ENCODE measurements at regions not wholly inside any gene's neighbourhood (a gene's known extent, or its start where the extent isn't known, plus 50 kb on each side); places are given as distances from the start of the nearest gene placed in this dataset.

- no peak for DNase-seq (ENCODE audit: low read depth)
- Histone ChIP-seq H3K36me3 (ENCODE audit: control insufficient read depth, insufficient read depth, low read length) (no peaks in the 10 kb centered on the region), H3K27me3 (ENCODE audit: control insufficient read depth, insufficient read depth, low read length) (no peaks in the 10 kb centered on the region), H3K4me3 (ENCODE audit: low read depth, low read length) (no peak overlapping the region)
- no peak for FAIRE-seq
- no peak for TF ChIP-seq CTCF (IDR thresholded peaks at IDR 0.05; ENCODE audit: insufficient read depth, low read length, severe bottlenecking)
Observed at GRCh38 chr3:163753033-163753432, 1325.3 kb downstream of the SI start.

DNA sequence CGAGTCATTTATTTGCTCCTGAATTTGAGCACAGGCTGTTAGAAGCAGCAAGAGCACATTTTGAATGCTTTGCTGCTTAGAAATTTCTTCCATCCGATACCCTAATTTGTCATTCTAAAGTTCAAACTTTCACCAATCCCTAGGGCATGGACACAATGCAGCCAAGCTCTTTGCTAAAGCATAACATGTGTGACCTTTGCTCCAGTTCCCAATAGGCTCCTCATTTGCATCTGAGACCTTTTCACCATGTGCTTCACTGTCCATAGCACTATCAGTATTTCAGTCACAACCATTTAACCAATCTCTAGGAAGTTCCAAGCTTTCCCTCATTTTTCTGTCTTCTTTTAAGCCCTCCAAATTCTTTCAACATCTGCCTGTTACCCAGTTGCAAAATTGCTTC, 1333.1 kb downstream of the SI start:
- DNase-seq (ENCODE audit: low read depth), result no peak
- no peaks in the 10 kb centered on the region for H3K27me3 ChIP-seq (ENCODE audit: control insufficient read depth, insufficient read depth, low read length)
- no peak for FAIRE-seq
- no peak for TF ChIP-seq CTCF (IDR thresholded peaks at IDR 0.05; ENCODE audit: insufficient read depth, low read length, severe bottlenecking)
- H3K4me3 ChIP-seq (ENCODE audit: low read depth, low read length), result no peak overlapping the region
- no peaks in the 10 kb centered on the region for H3K36me3 ChIP-seq (ENCODE audit: control insufficient read depth, insufficient read depth, low read length)

DNA sequence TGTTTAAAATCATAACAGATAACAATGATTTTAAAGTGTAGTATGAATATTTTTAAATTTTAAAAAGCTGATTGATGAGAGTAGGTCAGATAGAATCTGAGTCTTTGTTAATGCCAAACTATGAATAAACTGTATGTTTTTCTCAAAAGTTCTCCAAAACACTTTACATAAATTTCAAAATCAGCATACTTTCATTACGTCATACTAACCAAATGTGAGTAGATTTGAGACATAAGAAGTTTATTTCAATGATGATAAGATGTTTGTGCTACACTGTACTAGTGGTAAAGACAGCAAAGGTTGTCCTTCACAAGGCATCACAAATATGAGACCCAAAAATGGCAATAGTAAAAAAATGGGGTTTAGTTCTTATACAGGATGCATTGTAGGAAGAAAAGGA, 1342.9 kb downstream of the SI start:
- no peak for TF ChIP-seq CTCF (IDR thresholded peaks at IDR 0.05; ENCODE audit: insufficient read depth, low read length, severe bottlenecking)
- H3K36me3 ChIP-seq (ENCODE audit: control insufficient read depth, insufficient read depth, low read length), result no peaks in the 10 kb centered on the region
- FAIRE-seq, result no peak

GRCh38 chr3:163730684-163731083, 1347.6 kb downstream of the SI start:
- Histone ChIP-seq H3K27me3 (ENCODE audit: control insufficient read depth, insufficient read depth, low read length) (no peaks in the 10 kb centered on the region), H3K36me3 (ENCODE audit: control insufficient read depth, insufficient read depth, low read length) (no peaks in the 10 kb centered on the region), H3K4me3 (ENCODE audit: low read depth, low read length) (no peak overlapping the region)
- FAIRE-seq (no peak), DNase-seq (ENCODE audit: low read depth) (no peak)
- TF ChIP-seq CTCF (IDR thresholded peaks at IDR 0.05; ENCODE audit: insufficient read depth, low read length, severe bottlenecking), result no peak

More for the DNA sequence above, 1342.9 kb downstream of the SI start:
- DNase-seq (ENCODE audit: low read depth), result no peak
- Histone ChIP-seq H3K27me3 (ENCODE audit: control insufficient read depth, insufficient read depth, low read length) (no peaks in the 10 kb centered on the region), H3K4me3 (ENCODE audit: low read depth, low read length) (no peak overlapping the region)

DNA sequence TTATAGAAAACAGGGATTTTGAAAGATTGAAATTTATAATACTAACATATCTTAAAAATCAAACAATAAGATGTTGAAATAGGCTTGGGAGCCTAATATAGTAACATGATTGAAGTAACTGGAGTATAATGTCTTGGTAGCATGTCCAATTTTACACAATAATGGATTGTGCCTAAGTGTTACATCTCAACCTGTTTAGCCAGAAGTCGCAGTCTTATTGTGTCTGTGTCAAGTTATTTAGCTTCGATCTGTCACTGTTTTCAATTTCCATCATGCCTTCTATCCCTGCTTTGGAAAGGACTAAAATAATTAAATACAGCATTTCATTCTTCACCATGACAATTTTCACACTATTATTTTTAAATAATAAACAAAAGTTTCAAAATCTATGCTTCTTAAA, 1352.2 kb downstream of the SI start:
- no peak for TF ChIP-seq CTCF (IDR thresholded peaks at IDR 0.05; ENCODE audit: insufficient read depth, low read length, severe bottlenecking)
- Histone ChIP-seq H3K4me3 (ENCODE audit: low read depth, low read length) (no peak overlapping the region), H3K27me3 (ENCODE audit: control insufficient read depth, insufficient read depth, low read length) (no peaks in the 10 kb centered on the region), H3K36me3 (ENCODE audit: control insufficient read depth, insufficient read depth, low read length) (no peaks in the 10 kb centered on the region)
- DNase-seq (ENCODE audit: low read depth) (no peak), FAIRE-seq (no peak)

- H3K36me3 ChIP-seq (ENCODE audit: control insufficient read depth, insufficient read depth, low read length), result no peaks in the 10 kb centered on the region
- no peak for FAIRE-seq
- H3K27me3 ChIP-seq (ENCODE audit: control insufficient read depth, insufficient read depth, low read length), result no peaks in the 10 kb centered on the region
- DNase-seq (ENCODE audit: low read depth), result no peak
- TF ChIP-seq CTCF (IDR thresholded peaks at IDR 0.05; ENCODE audit: insufficient read depth, low read length, severe bottlenecking), result no peak
- no peak overlapping the region for H3K4me3 ChIP-seq (ENCODE audit: low read depth, low read length)
Observed at GRCh38 chr3:163722405-163722804, 1355.9 kb downstream of the SI start.
